Ovary (tissue), 7 donors: ENCODE measurements at regions not wholly inside any gene's neighbourhood (a gene's known extent, or its start where the extent isn't known, plus 50 kb on each side); places are given as distances from the start of the nearest gene placed in this dataset.

Experiments
- DNase-seq, 5 donors: peaks; one replicate each; pipeline ENCODE4 v3.0.0-alpha.2; 2019 to 2020
- H3K27ac ChIP-seq, 2 donors: fragments of 200-600 bp; one replicate each; pipeline versions ENCODE4 v1.5.1 to v1.8.0; 2019 to 2022
- H3K27me3 ChIP-seq: fragments of 200-600 bp; one replicate; pipeline ENCODE4 v1.8.0; 2022
- H3K36me3 ChIP-seq: fragments of 200-600 bp; sonication (generic); one replicate; pipeline ENCODE4 v1.5.1; 2019
- H3K4me1 ChIP-seq: one replicate; pipeline ENCODE4 v1.8.1; 2013; ENCODE audit warnings: mild to moderate bottlenecking, moderate library complexity; ENCODE audit not compliant: insufficient read depth
- H3K4me3 ChIP-seq: fragments of 200-600 bp; sonication (generic); one replicate; pipeline ENCODE4 v1.5.1; 2017
- H3K9me3 ChIP-seq, 2 donors: fragments of 200-600 bp in 1 of 2; sonication (generic) in 1 of 2; one replicate each; pipeline versions ENCODE4 v1.5.1 to v1.8.1; 2013 to 2019; ENCODE audit warnings: mild to moderate bottlenecking in 1 of 2, moderate library complexity in 1 of 2
- EP300 ChIP-seq: sonication (generic); formaldehyde crosslinking; IDR thresholded peaks from one replicate; pipeline ENCODE4 v1.6.1; 2017; ENCODE audit warnings: antibody characterized with exemption
- POLR2A ChIP-seq: fragments of 450-650 bp; IDR thresholded peaks from one replicate; pipeline ENCODE4 v1.6.1; 2017; ENCODE audit warnings: antibody characterized with exemption, mild to moderate bottlenecking, moderate library complexity
- WGBS, 3 donors: extraction: QIAGEN DNeasy Blood & Tissue Kit in 1 of 3; methylation state at CpG; one replicate each; pipeline versions ENCODE4 v1.1.5 to v1.1.7; 2013 to 2017; 5-methylcytosine and 5-hydroxymethylcytosine counted together
- intact Hi-C, 4 donors: fragments of 100-400 bp; cut with DNase I; formaldehyde crosslinking; loops; one replicate each; pipeline versions ENCODE4 v1.11.0 to v1.15.1; 2022 to 2023
- TF ChIP-seq, protein P1 (sequence below), 3 donors: fragments of 450-650 bp in 2 of 3; fragments of 200-600 bp in 1 of 3; IDR thresholded peaks; one replicate each; pipeline versions ENCODE4 v1.5.1 to v1.8.0; 2016 to 2022; ENCODE audit warnings: antibody characterized with exemption in 3 of 3, mild to moderate bottlenecking in 1 of 3
- donor health status: DM: no; HTN: no; CAD: no; lungs with moderate emphysema.
- donor health status: DM: no; HTN: no; CAD: no.
- donor health status: Bipolar disorder and iron deficiency.
- donor health status: DM: no; HTN: no; CAD: no.
- donor health status: DM: yes; HTN: yes; CAD: no.

DNA sequence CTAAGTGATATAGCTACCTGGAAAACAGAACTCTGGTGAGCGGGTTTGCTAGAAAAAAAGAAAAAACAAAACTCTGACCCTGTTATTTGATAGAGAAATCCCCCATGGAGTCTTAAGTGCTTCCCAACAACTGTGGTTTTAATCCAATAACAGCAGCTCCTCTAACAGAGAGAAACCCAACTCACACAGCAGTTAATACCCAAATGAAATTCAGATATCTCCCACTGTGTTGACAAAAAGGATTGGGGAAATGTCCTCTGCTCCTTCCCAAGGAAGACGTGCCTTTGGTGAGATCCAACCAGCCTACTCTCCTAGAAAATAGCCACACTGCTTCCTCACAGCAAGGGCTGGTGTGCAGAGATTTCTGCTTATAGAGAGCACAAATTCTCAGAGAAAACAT, 200.4 kb upstream of the FBXL4 start:
- H3K4me1 ChIP-seq = no peaks in the 10 kb centered on the region
- no peaks in the 10 kb centered on the region for H3K36me3 ChIP-seq
- no peaks in the 10 kb centered on the region for H3K27me3 ChIP-seq
- no peak for DNase-seq
- H3K4me3 ChIP-seq = no peak overlapping the region
- no peaks in the 10 kb centered on the region for H3K9me3 ChIP-seq
- WGBS, 3 donors = 70 to 82% (median 74%) methylated on average over 2 of the region's 2 CpGs
- no peak overlapping the region for H3K27ac ChIP-seq
- intact Hi-C loops = no loop called here
- TF ChIP-seq, protein P1, sequence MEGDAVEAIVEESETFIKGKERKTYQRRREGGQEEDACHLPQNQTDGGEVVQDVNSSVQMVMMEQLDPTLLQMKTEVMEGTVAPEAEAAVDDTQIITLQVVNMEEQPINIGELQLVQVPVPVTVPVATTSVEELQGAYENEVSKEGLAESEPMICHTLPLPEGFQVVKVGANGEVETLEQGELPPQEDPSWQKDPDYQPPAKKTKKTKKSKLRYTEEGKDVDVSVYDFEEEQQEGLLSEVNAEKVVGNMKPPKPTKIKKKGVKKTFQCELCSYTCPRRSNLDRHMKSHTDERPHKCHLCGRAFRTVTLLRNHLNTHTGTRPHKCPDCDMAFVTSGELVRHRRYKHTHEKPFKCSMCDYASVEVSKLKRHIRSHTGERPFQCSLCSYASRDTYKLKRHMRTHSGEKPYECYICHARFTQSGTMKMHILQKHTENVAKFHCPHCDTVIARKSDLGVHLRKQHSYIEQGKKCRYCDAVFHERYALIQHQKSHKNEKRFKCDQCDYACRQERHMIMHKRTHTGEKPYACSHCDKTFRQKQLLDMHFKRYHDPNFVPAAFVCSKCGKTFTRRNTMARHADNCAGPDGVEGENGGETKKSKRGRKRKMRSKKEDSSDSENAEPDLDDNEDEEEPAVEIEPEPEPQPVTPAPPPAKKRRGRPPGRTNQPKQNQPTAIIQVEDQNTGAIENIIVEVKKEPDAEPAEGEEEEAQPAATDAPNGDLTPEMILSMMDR (IDR thresholded peaks at IDR 0.05) = no peak
- TF ChIP-seq EP300 (no peak), POLR2A (no peak)

DNA sequence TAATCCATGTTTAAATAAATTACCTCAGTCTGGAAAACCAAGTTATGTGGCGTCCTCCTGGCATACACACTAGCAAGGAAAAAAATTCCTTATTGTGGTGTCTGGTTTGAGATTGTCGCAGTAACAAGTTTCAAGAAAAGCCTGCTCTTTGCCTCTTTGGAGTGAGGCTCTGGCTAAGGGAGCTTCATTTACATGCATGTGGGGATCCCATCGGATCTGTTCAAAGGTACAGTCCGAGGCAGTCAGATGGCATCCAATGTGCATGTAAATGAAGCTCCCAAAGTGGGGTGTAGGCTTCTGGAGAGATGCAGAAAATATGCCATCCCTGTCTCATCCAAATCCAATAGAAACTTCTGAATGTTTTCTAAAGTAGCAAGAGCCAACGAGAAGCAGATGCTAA, 199.5 kb upstream of the FBXL4 start:
- no peaks in the 10 kb centered on the region for H3K27me3 ChIP-seq
- no peak for DNase-seq
- no peaks in the 10 kb centered on the region for H3K9me3 ChIP-seq
- H3K27ac ChIP-seq = no peak overlapping the region
- intact Hi-C loops = no loop called here
- H3K4me1 ChIP-seq = no peaks in the 10 kb centered on the region
- TF ChIP-seq, protein P1 (IDR thresholded peaks at IDR 0.05) = no peak
- TF ChIP-seq POLR2A (no peak), EP300 (no peak)
- 32 to 52% (median 43%) methylated on average over 5 of the region's 5 CpGs for WGBS, 3 donors
- no peak overlapping the region for H3K4me3 ChIP-seq
- no peaks in the 10 kb centered on the region for H3K36me3 ChIP-seq

DNA sequence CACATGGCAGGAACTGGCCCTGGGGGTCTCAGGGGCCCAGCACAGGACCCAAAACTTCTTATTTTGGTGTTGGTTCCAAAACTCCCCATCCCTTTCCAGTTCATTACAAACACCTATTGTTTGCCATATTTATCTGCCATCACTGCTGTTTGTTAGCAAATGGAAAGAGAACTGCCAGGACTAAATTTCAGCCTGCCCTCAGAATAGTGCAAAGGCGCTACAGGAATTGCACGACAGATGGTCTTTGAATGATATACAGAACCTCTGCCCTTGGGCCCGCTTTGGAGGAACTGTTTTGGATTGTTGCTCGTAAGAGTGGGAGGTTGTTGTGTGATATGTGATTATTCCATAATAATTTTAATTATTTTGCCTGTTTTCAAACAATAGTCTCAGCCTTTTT, 199.0 kb upstream of the FBXL4 start:
- H3K27ac ChIP-seq = no peak overlapping the region
- intact Hi-C loops = no loop called here
- H3K36me3 ChIP-seq = no peaks in the 10 kb centered on the region
- H3K27me3 ChIP-seq = no peaks in the 10 kb centered on the region
- TF ChIP-seq, protein P1 (IDR thresholded peaks at IDR 0.05) = no peak
- no peak for TF ChIP-seq POLR2A
- no peak for TF ChIP-seq EP300
- H3K9me3 ChIP-seq = no peaks in the 10 kb centered on the region
- H3K4me3 ChIP-seq = no peak overlapping the region
- no peaks in the 10 kb centered on the region for H3K4me1 ChIP-seq
- WGBS, 3 donors = 19 to 37% (median 30%) methylated on average over 4 of the region's 4 CpGs
- no peak for DNase-seq

DNA sequence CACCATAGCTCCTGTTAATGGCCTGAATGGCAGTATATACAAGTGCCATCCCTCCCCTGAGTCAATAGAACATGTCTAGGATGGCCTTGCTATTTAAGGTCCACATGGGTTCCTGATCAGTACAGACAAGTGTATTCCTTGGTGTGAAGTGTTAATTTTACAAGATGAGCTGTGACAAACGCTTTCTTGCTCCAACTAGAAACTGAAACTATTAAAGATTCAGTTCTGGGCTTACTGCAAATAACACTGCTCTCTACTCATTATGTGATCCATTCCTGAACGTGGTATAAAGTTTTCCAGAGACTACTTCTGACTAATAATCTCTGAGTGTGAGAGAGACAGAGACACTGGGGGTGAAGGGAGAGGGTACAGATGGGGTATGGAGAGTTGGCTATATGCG, 198.0 kb upstream of the FBXL4 start:
- Histone ChIP-seq H3K27ac (no peak overlapping the region), H3K9me3 (no peaks in the 10 kb centered on the region), H3K36me3 (no peaks in the 10 kb centered on the region), H3K4me1 (no peaks in the 10 kb centered on the region), H3K27me3 (no peaks in the 10 kb centered on the region), H3K4me3 (no peak overlapping the region)
- WGBS, 3 donors = 55 to 75% (median 66%) methylated on average over 3 of the region's 3 CpGs
- TF ChIP-seq POLR2A (no peak), EP300 (no peak)
- TF ChIP-seq, protein P1 (IDR thresholded peaks at IDR 0.05) = no peak
- no peak for DNase-seq
- intact Hi-C loops = no loop called here
